ENCODE measurements at regions not wholly inside any gene's neighbourhood (a gene's known extent, or its start where the extent isn't known, plus 50 kb on each side); places are given as distances from the start of the nearest gene placed in this dataset.

DNA sequence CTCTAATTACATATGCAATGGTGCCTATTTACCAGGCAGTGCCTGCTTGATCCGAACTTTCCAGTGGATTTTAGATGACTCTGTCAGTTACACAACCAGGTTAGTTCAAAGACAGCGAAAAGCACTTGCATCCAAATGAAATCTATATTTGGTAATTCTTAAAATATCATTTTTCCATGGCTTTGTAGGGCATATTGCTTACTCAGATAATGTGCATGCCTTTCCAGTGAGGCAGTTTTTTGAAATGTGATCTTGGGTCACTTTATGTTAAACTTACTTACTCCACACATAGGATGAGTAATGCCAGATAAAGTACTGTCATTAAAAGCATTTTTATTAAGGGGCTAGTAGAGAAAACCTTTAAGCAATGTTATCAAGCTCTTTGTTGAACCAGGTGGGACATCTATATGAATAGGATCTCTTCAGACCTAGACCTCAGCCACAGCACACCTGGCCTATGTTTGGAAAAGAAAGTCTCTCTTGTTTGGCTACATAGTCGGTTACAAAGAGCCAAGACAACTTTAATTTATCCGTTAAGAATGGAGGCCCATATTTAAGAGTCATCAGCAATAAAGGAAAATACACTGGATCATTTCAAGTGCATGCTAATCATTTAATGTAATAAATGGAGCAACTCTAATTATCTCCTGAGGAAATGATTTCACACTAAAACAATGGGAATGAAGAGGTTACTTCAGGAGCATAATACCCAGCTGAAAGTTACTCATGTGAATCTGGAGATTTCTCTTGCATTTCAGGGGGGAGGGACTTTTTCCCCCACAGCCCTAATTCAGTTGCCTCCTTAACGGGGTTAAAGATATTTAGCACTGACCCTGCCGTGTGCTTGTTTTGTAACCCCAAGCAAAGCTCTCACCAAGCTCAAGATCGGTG, 56.3 kb upstream of the TMCO5A start:
- DNase-seq (ENCODE audit: low spot score in 2 of 2) (no peak), ATAC-seq (no peak)
- Mint-ChIP-seq H3K36me3 (no peaks in the 10 kb centered on the region), H3K27ac (no peak overlapping the region), H3K9me3 (no peaks in the 10 kb centered on the region)

DNA sequence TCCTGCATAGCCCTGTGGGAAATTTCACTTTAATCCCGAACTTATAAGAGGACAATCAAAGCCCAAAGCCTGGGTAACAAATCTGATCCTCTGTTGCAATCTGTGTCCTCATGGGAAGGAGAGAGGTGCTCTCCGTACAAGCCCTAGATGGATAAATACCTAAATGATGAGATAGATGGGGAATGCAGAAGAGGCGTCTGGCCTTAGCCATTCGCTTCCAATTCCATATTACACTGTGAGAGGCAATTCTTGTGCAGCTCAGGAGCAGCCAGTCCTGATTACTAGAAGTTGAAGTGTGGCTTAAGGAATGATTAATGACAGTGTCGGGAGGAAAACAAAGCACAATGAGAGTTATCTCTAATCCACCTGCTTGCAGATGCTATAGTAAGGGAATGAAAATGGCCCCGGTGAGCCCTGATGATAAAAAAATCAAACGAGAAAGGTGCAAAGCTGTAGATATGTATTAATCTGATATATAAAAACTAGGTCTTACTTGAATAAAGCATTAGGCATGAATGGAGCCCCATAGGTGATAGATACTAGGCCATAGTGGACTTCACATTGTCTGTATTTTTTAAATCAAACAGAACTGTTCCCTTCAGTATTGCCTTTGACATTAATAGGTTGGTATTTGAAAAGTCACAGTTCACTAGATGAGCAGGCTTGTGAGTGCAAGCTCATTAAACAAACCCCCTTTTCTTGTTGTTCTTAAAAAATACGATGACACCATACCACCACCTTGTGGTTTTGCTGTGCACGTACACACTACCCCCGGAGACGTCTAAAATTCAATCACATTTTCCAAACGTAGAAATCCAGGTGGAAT, 54.2 kb upstream of the TMCO5A start:
- Mint-ChIP-seq H3K9me3 (no peaks in the 10 kb centered on the region), H3K36me3 (no peaks in the 10 kb centered on the region), H3K27ac (no peak overlapping the region)
- no peak for ATAC-seq
- DNase-seq (ENCODE audit: low spot score in 2 of 2) = no peak

DNA sequence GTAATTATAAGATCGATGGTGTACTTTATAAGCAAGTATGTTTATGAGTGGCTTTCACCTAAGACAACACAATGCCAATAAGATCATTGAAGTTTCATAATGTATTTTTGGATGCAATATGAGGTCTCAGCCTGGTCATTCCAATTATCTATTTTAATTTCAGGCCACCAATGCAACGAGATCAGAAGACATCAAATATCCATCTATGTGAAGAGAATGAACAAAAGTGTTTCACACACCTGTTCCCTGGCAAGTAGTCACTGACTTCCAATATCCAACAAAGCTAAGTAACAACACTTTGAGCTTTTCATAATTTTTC, 53.6 kb upstream of the TMCO5A start:
- H3K9me3 Mint-ChIP-seq = no peaks in the 10 kb centered on the region
- no peaks in the 10 kb centered on the region for H3K36me3 Mint-ChIP-seq
- ATAC-seq = no peak
- DNase-seq (ENCODE audit: low spot score in 2 of 2) = no peak
- no peak overlapping the region for H3K27ac Mint-ChIP-seq

DNA sequence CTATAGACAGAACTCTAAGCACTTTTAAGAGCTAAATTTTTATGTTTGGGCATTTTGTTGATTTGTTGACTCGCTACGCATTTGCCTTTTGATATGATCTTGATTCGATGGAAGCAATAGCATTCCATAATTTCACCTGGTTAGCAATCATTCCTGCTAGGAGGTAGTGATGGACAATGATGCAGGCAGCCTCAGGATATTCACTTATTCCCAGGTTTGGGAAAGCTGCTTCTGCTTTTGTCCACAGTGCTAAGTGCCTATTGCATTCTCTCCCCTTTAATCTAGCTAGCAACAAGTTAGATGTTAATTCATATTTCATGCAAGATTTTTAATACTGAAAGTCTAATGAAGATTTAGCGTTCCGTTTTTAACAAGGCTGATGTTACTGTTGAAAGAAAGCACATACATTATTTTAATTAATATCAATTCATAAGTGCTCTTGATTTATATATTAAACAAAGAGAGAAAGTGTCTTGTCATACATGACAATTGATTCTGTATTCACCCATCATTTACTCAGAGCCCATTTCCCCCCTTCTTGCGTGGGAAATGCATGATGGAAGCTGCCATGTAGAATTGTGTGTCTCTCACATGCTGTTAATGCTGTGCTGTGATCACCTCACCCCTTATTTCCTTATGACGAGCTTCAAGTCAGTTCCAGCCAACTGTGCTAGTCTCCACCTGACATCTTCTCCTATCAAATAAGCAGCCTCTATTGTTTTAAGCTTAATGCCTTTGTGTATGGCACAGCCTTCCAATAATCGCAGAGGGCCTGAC, 53.0 kb upstream of the TMCO5A start:
- no peaks in the 10 kb centered on the region for H3K9me3 Mint-ChIP-seq
- no peaks in the 10 kb centered on the region for H3K36me3 Mint-ChIP-seq
- H3K27ac Mint-ChIP-seq = no peak overlapping the region
- DNase-seq (ENCODE audit: low spot score in 2 of 2) (no peak), ATAC-seq (no peak)

DNA sequence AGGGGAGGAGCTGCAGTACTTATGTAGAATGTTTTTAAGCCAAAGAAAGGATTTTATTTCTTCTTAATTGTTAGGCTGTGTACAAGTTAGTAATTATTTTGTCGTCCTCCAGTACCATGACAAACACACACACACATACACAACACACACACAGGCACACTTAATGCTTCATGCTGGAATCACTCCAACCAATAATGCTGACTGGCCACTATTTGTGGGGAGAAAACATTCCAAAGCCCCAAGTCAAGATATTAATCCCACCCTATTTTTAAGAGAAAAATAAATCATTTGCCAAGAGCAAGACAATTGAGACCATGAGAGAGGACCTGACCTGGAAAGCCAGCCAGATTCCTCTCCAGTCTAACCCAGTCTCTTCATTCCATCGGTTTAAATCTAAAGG, 51.8 kb upstream of the TMCO5A start:
- no peaks in the 10 kb centered on the region for H3K36me3 Mint-ChIP-seq
- DNase-seq (ENCODE audit: low spot score in 2 of 2) (no peak), ATAC-seq (no peak)
- H3K9me3 Mint-ChIP-seq = no peaks in the 10 kb centered on the region
- H3K27ac Mint-ChIP-seq = no peak overlapping the region
